Lung (tissue), 11 donors: ENCODE measurements at regions not wholly inside any gene's neighbourhood (a gene's known extent, or its start where the extent isn't known, plus 50 kb on each side); places are given as distances from the start of the nearest gene placed in this dataset.
"Not testable (repeated sequence)": the region's sequence is repeated elsewhere in the genome, so short reads cannot be mapped to it uniquely, and the experiment has no call there.

Experiments used
- ATAC-seq: fragments of 200-7000 bp; cut with Tn5 transposase; one replicate; pipeline ENCODE4 v1.9.1; 2020; ENCODE audit warnings: moderate number of reproducible peaks; ENCODE audit not compliant: insufficient read depth, low FRiP score
- DNase-seq, 3 donors: peaks; one replicate each; pipeline ENCODE4 v3.0.0-alpha.2; 2013 to 2017
- H3K27ac ChIP-seq, 2 donors: one replicate each; pipeline ENCODE4 v1.5.1; 2013; ENCODE audit warnings: mild to moderate bottlenecking in 2 of 2, moderate library complexity in 2 of 2, control low read depth in 1 of 2, inconsistent platforms in 1 of 2, low read depth in 1 of 2, low read length in 1 of 2
- H3K27me3 ChIP-seq, 3 donors: one replicate each; pipeline ENCODE4 v1.5.1; 2013; ENCODE audit warnings: low read length in 2 of 3; ENCODE audit not compliant: control insufficient read depth in 3 of 3, insufficient read depth in 3 of 3
- H3K36me3 ChIP-seq, 4 donors: one replicate each; pipeline ENCODE4 v1.5.1; 2013; ENCODE audit warnings: low read length in 4 of 4, mild to moderate bottlenecking in 1 of 4, moderate library complexity in 1 of 4; ENCODE audit not compliant: control insufficient read depth in 4 of 4, insufficient read depth in 4 of 4
- H3K4me1 ChIP-seq, 5 donors: one replicate each; pipeline ENCODE4 v1.5.1; 2013; ENCODE audit warnings: low read length in 5 of 5, mild to moderate bottlenecking in 2 of 5, moderate library complexity in 1 of 5; ENCODE audit not compliant: control insufficient read depth in 5 of 5, insufficient read depth in 5 of 5
- H3K4me3 ChIP-seq: one replicate; pipeline ENCODE4 v1.5.1; 2013; ENCODE audit warnings: mild to moderate bottlenecking, control low read depth, moderate library complexity
- H3K9ac ChIP-seq, 2 donors: one replicate each; pipeline ENCODE4 v1.5.1; 2013; ENCODE audit warnings: low read length in 2 of 2, control low read depth in 1 of 2; ENCODE audit not compliant: insufficient read depth in 1 of 2
- H3K9me3 ChIP-seq, 4 donors: one replicate each; pipeline ENCODE4 v1.5.1; 2013; ENCODE audit warnings: low read length in 3 of 4, mild to moderate bottlenecking in 1 of 4, moderate library complexity in 1 of 4; ENCODE audit not compliant: control insufficient read depth in 4 of 4, insufficient read depth in 3 of 4
- WGBS, 2 donors: extraction: QIAGEN DNeasy Blood & Tissue Kit; methylation state at CpG; one replicate each; pipeline ENCODE4 v1.1.7; 2013; 5-methylcytosine and 5-hydroxymethylcytosine counted together
- TF ChIP-seq, protein P1 (sequence below): IDR thresholded peaks from 2 replicates; pipeline ENCODE4 v1.5.1; 2012; ENCODE audit warnings: mild to moderate bottlenecking; ENCODE audit errors: control extremely low read depth, extremely low read depth
- donor health status: control.
- donor health status: control.
- donor health status: Bipolar disorder and iron deficiency.
- donor health status: healthy.
- donor health status: DM: yes; HTN: yes; CAD: no.

- Histone ChIP-seq H3K4me3 (no peak overlapping the region), H3K27ac (no peak overlapping the region), H3K9me3 (peaks cover 0 to 9% (median 0%) of the 10 kb centered on the region in 4 donors), H3K27me3 (no peaks in the 10 kb centered on the region), H3K4me1 (no peaks in the 10 kb centered on the region), H3K36me3 (no peaks in the 10 kb centered on the region), H3K9ac (no peak overlapping the region)
- TF ChIP-seq, protein P1, sequence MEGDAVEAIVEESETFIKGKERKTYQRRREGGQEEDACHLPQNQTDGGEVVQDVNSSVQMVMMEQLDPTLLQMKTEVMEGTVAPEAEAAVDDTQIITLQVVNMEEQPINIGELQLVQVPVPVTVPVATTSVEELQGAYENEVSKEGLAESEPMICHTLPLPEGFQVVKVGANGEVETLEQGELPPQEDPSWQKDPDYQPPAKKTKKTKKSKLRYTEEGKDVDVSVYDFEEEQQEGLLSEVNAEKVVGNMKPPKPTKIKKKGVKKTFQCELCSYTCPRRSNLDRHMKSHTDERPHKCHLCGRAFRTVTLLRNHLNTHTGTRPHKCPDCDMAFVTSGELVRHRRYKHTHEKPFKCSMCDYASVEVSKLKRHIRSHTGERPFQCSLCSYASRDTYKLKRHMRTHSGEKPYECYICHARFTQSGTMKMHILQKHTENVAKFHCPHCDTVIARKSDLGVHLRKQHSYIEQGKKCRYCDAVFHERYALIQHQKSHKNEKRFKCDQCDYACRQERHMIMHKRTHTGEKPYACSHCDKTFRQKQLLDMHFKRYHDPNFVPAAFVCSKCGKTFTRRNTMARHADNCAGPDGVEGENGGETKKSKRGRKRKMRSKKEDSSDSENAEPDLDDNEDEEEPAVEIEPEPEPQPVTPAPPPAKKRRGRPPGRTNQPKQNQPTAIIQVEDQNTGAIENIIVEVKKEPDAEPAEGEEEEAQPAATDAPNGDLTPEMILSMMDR, result no peak
- ATAC-seq, result no peak
- no peak for DNase-seq
These were observed 636.2 kb upstream of the SGO1 start for GRCh38 chr3:20822251-20822650.

DNA sequence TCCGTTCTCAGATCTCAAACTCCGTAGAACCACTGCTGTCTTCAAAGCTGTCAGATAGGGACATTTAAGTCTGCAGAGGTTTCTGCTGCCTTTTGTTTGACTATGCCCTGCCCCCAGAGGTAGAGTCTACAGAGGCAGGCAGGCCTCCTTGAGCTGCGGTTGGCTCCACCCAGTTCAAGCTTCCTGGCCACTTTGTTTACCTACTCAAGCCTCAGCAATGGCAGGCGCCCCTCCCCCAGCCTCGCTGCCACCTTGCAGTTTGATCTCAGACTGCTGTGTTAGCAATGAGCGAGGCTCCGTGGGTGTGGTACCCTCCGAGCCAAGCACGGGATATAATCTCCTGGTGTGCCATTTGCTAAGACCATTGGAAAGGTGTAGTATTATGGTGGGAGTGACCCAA is 634.9 kb upstream of the SGO1 start:
- H3K4me1 ChIP-seq, H3K27ac ChIP-seq, H3K36me3 ChIP-seq, H3K9me3 ChIP-seq, H3K9ac ChIP-seq, H3K27me3 ChIP-seq, ATAC-seq, DNase-seq, H3K4me3 ChIP-seq: not testable (repeated sequence)
- 89 to 92% methylated on average over 9 of the region's 9 CpGs for WGBS, 2 donors

DNA sequence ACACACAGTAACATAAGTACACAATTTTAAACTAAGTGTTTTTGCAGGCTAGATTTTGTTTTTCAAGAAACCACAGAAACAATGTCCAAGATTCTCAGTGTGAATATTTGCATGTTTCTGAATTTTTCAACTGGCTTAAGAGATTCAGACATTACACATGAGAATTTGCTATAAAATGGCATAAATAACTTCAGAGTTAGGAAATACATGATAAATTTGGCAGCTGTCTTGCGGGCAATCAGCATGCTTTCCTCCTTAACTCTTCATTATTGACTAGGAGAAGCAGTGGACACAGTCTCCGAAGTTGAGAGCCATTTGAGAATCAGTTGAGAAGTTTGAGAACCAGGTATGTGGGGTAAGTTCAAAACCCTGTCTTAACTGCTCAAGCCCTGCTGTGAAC is 625.6 kb upstream of the SGO1 start:
- TF ChIP-seq, protein P1, result no peak
- 70 to 86% methylated on average over 2 of the region's 2 CpGs for WGBS, 2 donors
- ATAC-seq, result no peak

DNA sequence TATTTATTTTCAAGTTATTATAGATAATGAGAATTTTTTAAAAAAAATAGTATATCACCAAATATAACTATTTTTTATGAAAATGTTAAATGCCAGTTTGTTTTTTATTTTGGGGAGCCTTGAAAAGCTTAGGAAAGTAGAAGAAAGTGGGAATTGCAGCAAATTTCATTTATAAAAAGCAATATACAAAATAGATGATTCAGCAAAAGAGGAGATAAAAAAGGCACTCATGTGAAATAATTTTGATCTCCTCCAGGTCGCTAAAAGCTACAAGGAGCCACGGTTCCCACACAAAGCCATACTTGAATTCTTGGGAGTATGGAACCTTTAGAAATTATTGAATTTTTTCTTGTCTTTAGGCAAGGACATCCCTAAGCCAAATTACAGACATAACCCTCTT is 625.0 kb upstream of the SGO1 start:
- H3K27me3 ChIP-seq, result no peaks in the 10 kb centered on the region
- TF ChIP-seq, protein P1, result no peak
- ATAC-seq, result no peak

More for the DNA sequence above, 625.6 kb upstream of the SGO1 start:
- Histone ChIP-seq H3K9ac (no peak overlapping the region), H3K4me1 (no peaks in the 10 kb centered on the region), H3K27me3 (no peaks in the 10 kb centered on the region), H3K9me3 (no peaks in the 10 kb centered on the region), H3K36me3 (no peaks in the 10 kb centered on the region), H3K27ac (no peak overlapping the region), H3K4me3 (no peak overlapping the region)
- no peak for DNase-seq

More for the DNA sequence above, 625.0 kb upstream of the SGO1 start:
- Histone ChIP-seq H3K9ac (no peak overlapping the region), H3K36me3 (no peaks in the 10 kb centered on the region), H3K4me1 (no peaks in the 10 kb centered on the region), H3K9me3 (no peaks in the 10 kb centered on the region), H3K27ac (no peak overlapping the region), H3K4me3 (no peak overlapping the region)
- DNase-seq, result no peak
- WGBS, 2 donors, result 61 to 85% methylated on average over 2 of the region's 2 CpGs
